Thyroid gland (tissue), 4 donors: ENCODE measurements at regions not wholly inside any gene's neighbourhood (a gene's known extent, or its start where the extent isn't known, plus 50 kb on each side); places are given as distances from the start of the nearest gene placed in this dataset.

Source experiments
- CTCF ChIP-seq, 6 experiments: fragments of 200-600 bp in 3 of 6; fragments of 450-650 bp in 3 of 6; sonication (generic) in 3 of 6; IDR thresholded peaks; one replicate each; pipeline ENCODE4 v1.5.1; 2016 to 2019; ENCODE audit warnings: antibody characterized with exemption in 6 of 6, mild to moderate bottlenecking in 2 of 6, inconsistent platforms in 1 of 6, moderate library complexity in 1 of 6
- POLR2A ChIP-seq, 2 donors: fragments of 450-650 bp; IDR thresholded peaks; one replicate each; pipeline ENCODE4 v1.6.1; 2017; ENCODE audit warnings: antibody characterized with exemption in 2 of 2, mild to moderate bottlenecking in 2 of 2, moderate library complexity in 1 of 2

- no peak for TF ChIP-seq POLR2A (IDR thresholded peaks at IDR 0.05)
- no peak for TF ChIP-seq CTCF (IDR thresholded peaks at IDR 0.05)
Observed at GRCh38 chr2:175745911-175746310, 256.2 kb downstream of the LNPK start.
